Keratinocyte (primary cell): ENCODE measurements at regions not wholly inside any gene's neighbourhood (a gene's known extent, or its start where the extent isn't known, plus 50 kb on each side); places are given as distances from the start of the nearest gene placed in this dataset.

Experiments
- DNase-seq: peaks from one replicate; pipeline ENCODE4 v3.0.0-alpha.2; 2011; ENCODE audit warnings: low read depth, missing footprints, low spot score
- FAIRE-seq: peaks from 2 replicates; lab custom pipeline; 2011; peaks lifted over from hg19 to GRCh38; lab: Jason Lieb, UNC
- H2AFZ ChIP-seq: 2 replicates; pipeline ENCODE4 v1.6.0; 2012; ENCODE audit warnings: low read length, control low read depth, inconsistent platforms; ENCODE audit not compliant: control insufficient read depth
- H3K27ac ChIP-seq: 2 replicates; pipeline ENCODE4 v1.5.1; 2011; ENCODE audit warnings: low read length; ENCODE audit not compliant: control insufficient read depth, insufficient read depth
- H3K27me3 ChIP-seq: 3 replicates; pipeline ENCODE4 v1.6.0; 2011; ENCODE audit warnings: low read length; ENCODE audit not compliant: control insufficient read depth, insufficient read depth; ENCODE audit errors: extremely low read depth
- H3K36me3 ChIP-seq, 2 experiments: 2 replicates in 1 of 2; 3 replicates in 1 of 2; pipeline ENCODE4 v1.5.1; 2011; ENCODE audit warnings: low read length in 2 of 2, mild to moderate bottlenecking in 1 of 2; ENCODE audit not compliant: control insufficient read depth in 2 of 2, insufficient read depth in 2 of 2; ENCODE audit errors: extremely low read depth in 1 of 2
- H3K4me1 ChIP-seq: 3 replicates; pipeline ENCODE4 v1.5.1; 2011; ENCODE audit warnings: low read length; ENCODE audit not compliant: control insufficient read depth, insufficient read depth; ENCODE audit errors: extremely low read depth
- H3K4me2 ChIP-seq: 3 replicates; pipeline ENCODE4 v1.6.0; 2011; ENCODE audit warnings: low read depth, low read length; ENCODE audit not compliant: control insufficient read depth, insufficient read depth; ENCODE audit errors: extremely low read depth
- H3K4me3 ChIP-seq, 3 experiments: fragments of 200-600 bp in 1 of 3; sonication (generic) in 1 of 3; 2 replicates in 2 of 3; 3 replicates in 1 of 3; pipeline ENCODE4 v1.5.1; 2011 to 2016; ENCODE audit warnings: low read length in 3 of 3, mild to moderate bottlenecking in 3 of 3, control low read depth in 2 of 3, inconsistent platforms in 1 of 3, low read depth in 1 of 3, mixed read lengths in 1 of 3, mixed run types in 1 of 3, moderate library complexity in 1 of 3; ENCODE audit not compliant: control insufficient read depth in 2 of 3, insufficient read depth in 2 of 3; ENCODE audit errors: extremely low read depth in 1 of 3
- H3K79me2 ChIP-seq: 2 replicates; pipeline ENCODE4 v1.6.0; 2012; ENCODE audit warnings: low read length; ENCODE audit not compliant: control insufficient read depth, insufficient read depth
- H3K9ac ChIP-seq: 3 replicates; pipeline ENCODE4 v1.6.0; 2011; ENCODE audit warnings: low read length; ENCODE audit not compliant: control insufficient read depth, insufficient read depth; ENCODE audit errors: extremely low read depth
- H3K9me1 ChIP-seq: 3 replicates; pipeline ENCODE4 v1.6.0; 2011; ENCODE audit warnings: low read length; ENCODE audit not compliant: control insufficient read depth, insufficient read depth; ENCODE audit errors: extremely low read depth
- H3K9me3 ChIP-seq: 2 replicates; pipeline ENCODE4 v1.5.1; 2012; ENCODE audit warnings: low read depth, low read length; ENCODE audit not compliant: control insufficient read depth
- H4K20me1 ChIP-seq: 3 replicates; pipeline ENCODE4 v1.6.0; 2011; ENCODE audit warnings: low read length; ENCODE audit not compliant: control insufficient read depth, insufficient read depth; ENCODE audit errors: extremely low read depth
- CTCF ChIP-seq, 3 experiments: IDR thresholded peaks in 1 of 3; conservative IDR thresholded peaks in 1 of 3; optimal IDR thresholded peaks in 1 of 3; 2 replicates in 2 of 3; 3 replicates in 1 of 3; pipeline versions ENCODE3 to v1.5.1; 2011; ENCODE audit warnings: low read length in 3 of 3, mild to moderate bottlenecking in 3 of 3, moderate library complexity in 2 of 3, control low read depth in 1 of 3, inconsistent platforms in 1 of 3; ENCODE audit not compliant: insufficient read depth in 2 of 3; ENCODE audit errors: extremely low read depth in 1 of 3
- EZH2 ChIP-seq: IDR thresholded peaks from one replicate; pipeline ENCODE4 v1.6.1; 2012; ENCODE audit warnings: inconsistent platforms, mild to moderate bottlenecking, low read length, moderate library complexity
- dilution Hi-C: fragments of 300-500 bp; cut with MboI; formaldehyde crosslinking; loops from one replicate; pipeline ENCODE4 v1.7.0; 2020; ENCODE audit warnings: low sequenced_read_pairs; ENCODE audit not compliant: extremely low pct_ligation_motif_present

- Histone ChIP-seq H4K20me1 (no peaks in the 10 kb centered on the region), H3K27me3 (no peaks in the 10 kb centered on the region), H3K79me2 (no peaks in the 10 kb centered on the region), H3K9ac (no peak overlapping the region), H3K4me3 (no peak overlapping the region), H3K4me2 (no peak overlapping the region), H3K9me1 (no peaks in the 10 kb centered on the region), H2AFZ (peak overlapping the region; percentile 76), H3K36me3 (no peaks in the 10 kb centered on the region), H3K4me1 (no peaks in the 10 kb centered on the region), H3K27ac (no peak overlapping the region), H3K9me3 (no peaks in the 10 kb centered on the region)
- dilution Hi-C loops, result no loop called here
- no peak for DNase-seq
- FAIRE-seq, result no peak
- TF ChIP-seq CTCF (optimal IDR thresholded peaks at IDR 0.05 in 1 of 3, IDR thresholded peaks at IDR 0.05 in 1 of 3, conservative IDR thresholded peaks at IDR 0.05 in 1 of 3; ENCODE audit: extremely low read depth in 1 of 3, insufficient read depth in 2 of 3, low read length in 3 of 3) (no peak), EZH2 (no peak)
Observed at GRCh38 chr9:71544464-71544863, 223.8 kb downstream of the CEMIP2 start.

- H3K27ac ChIP-seq, result no peak overlapping the region
- no peaks in the 10 kb centered on the region for H3K79me2 ChIP-seq
- no peaks in the 10 kb centered on the region for H3K9me3 ChIP-seq
- FAIRE-seq (no peak), DNase-seq (no peak)
- H3K4me2 ChIP-seq, result no peak overlapping the region
- H3K9me1 ChIP-seq, result no peaks in the 10 kb centered on the region
- H4K20me1 ChIP-seq, result no peaks in the 10 kb centered on the region
- H3K27me3 ChIP-seq, result no peaks in the 10 kb centered on the region
- no peak for TF ChIP-seq CTCF (optimal IDR thresholded peaks at IDR 0.05 in 1 of 3, IDR thresholded peaks at IDR 0.05 in 1 of 3, conservative IDR thresholded peaks at IDR 0.05 in 1 of 3; ENCODE audit: extremely low read depth in 1 of 3, insufficient read depth in 2 of 3, low read length in 3 of 3)
- no peak for TF ChIP-seq EZH2
- no peak overlapping the region for H2AFZ ChIP-seq
- H3K4me1 ChIP-seq, result no peaks in the 10 kb centered on the region
- dilution Hi-C loops, result no loop called here
- H3K36me3 ChIP-seq, result no peaks in the 10 kb centered on the region
- no peak overlapping the region for H3K4me3 ChIP-seq
- no peak overlapping the region for H3K9ac ChIP-seq
Observed at GRCh38 chr9:71541436-71541835, 226.9 kb downstream of the CEMIP2 start.
